Naive B cell (primary cell): ENCODE measurements at regions not wholly inside any gene's neighbourhood (a gene's known extent, or its start where the extent isn't known, plus 50 kb on each side); places are given as distances from the start of the nearest gene placed in this dataset.
"Not testable (repeated sequence)": the region's sequence is repeated elsewhere in the genome, so short reads cannot be mapped to it uniquely, and the experiment has no call there.

Source experiments
- ATAC-seq, 2 donors: fragments of 150-1000 bp; cut with Tn5 transposase; 2 replicates each; pipeline ENCODE4 v1.10.0; 2021; ENCODE audit warnings: low read depth in 2 of 2, mild to moderate bottlenecking in 2 of 2, moderate library complexity in 2 of 2
- DNase-seq: peaks from one replicate; pipeline ENCODE4 v3.0.0; 2022
- H3K27ac Mint-ChIP-seq, 6 donors: one replicate each; pipeline ENCODE4 v1.8.0; 2020 to 2022; ENCODE audit warnings: mild to moderate bottlenecking in 6 of 6, mixed read lengths in 6 of 6, moderate library complexity in 5 of 6, inconsistent platforms in 2 of 6
- H3K27me3 Mint-ChIP-seq, 3 donors: one replicate each; pipeline ENCODE4 v1.8.0; 2021 to 2022; ENCODE audit warnings: mixed read lengths in 3 of 3, mild to moderate bottlenecking in 1 of 3
- H3K36me3 Mint-ChIP-seq, 2 donors: one replicate each; pipeline ENCODE4 v1.8.0; 2020 to 2022; ENCODE audit warnings: mixed read lengths in 2 of 2, inconsistent platforms in 1 of 2, mild to moderate bottlenecking in 1 of 2
- H3K4me1 Mint-ChIP-seq, 3 donors: one replicate each; pipeline ENCODE4 v1.8.0; 2020 to 2022; ENCODE audit warnings: mixed read lengths in 3 of 3, inconsistent platforms in 1 of 3, mild to moderate bottlenecking in 1 of 3, moderate library complexity in 1 of 3
- H3K4me3 Mint-ChIP-seq, 8 donors: one replicate each; pipeline ENCODE4 v1.8.0; 2020 to 2022; ENCODE audit warnings: mild to moderate bottlenecking in 8 of 8, mixed read lengths in 8 of 8, moderate library complexity in 8 of 8, inconsistent platforms in 2 of 8
- H3K9me3 Mint-ChIP-seq, 7 donors: one replicate each; pipeline ENCODE4 v1.8.0; 2020 to 2022; ENCODE audit warnings: mixed read lengths in 7 of 7, mild to moderate bottlenecking in 5 of 7, inconsistent platforms in 2 of 7, moderate library complexity in 1 of 7

DNA sequence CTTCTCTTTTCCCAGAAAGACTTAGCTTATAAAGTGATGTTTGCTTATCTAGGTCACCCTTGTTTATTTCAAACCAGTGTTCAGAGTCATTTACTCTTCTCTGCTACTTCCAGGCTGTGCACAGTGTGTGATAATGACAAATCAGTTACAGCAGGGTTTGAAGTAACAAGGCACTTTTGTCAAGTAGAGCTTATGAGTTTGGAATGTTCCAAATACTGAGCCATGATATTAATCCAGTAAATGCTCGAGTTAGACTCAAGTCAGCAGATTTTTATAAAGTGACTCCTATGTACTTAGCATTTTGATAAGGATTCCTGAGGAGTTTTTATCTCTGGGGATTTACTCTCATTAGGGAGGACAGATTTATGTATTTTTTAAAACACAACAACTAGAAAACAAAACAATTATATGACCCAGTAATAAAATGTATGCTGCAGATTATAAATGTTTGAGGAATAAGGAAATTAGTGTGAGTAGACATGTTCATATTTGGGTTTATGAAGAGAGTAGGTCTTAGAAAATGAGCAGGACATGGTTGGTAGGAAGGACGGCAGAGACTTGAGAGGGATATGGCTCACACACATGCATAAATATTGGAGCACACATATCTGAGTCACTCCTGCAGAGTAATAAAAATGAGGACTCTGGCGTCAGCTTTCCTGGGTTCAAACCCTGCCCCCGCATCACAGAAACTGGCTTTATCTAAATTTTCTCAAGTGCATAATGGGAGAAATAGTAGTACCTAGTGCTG is 271.2 kb downstream of the FBXO8 start:
- no peak overlapping the region for H3K4me3 Mint-ChIP-seq

DNA sequence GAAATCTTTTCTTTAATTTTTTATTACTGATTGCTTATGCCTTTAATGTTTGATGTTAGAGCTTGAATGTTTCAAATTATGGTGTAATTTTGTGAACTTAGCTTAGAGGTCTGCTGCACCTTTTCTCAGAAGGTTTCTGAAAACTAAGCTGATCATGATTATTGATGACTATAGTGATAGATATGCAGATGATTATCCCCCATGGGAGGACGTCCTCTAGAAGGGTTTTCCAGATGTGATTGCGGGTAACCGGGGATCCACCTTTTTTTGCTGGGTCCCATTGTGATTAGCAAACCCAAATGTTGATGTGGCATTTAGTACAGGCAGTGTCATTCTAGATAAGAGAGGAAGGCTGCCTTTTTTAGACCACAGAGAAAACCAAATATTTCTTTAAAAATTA is 272.9 kb downstream of the FBXO8 start:
- Mint-ChIP-seq H3K36me3 (no peaks in the 10 kb centered on the region), H3K4me1 (no peaks in the 10 kb centered on the region), H3K27ac (no peak overlapping the region), H3K4me3 (no peak overlapping the region), H3K9me3 (no peaks in the 10 kb centered on the region), H3K27me3 (no peaks in the 10 kb centered on the region)
- DNase-seq (no peak), ATAC-seq (no peak)

More for the DNA sequence above, 271.2 kb downstream of the FBXO8 start:
- Mint-ChIP-seq H3K27ac (no peak overlapping the region), H3K27me3 (no peaks in the 10 kb centered on the region), H3K4me1 (no peaks in the 10 kb centered on the region), H3K9me3 (no peaks in the 10 kb centered on the region), H3K36me3 (no peaks in the 10 kb centered on the region)
- DNase-seq (no peak), ATAC-seq (no peak)

DNA sequence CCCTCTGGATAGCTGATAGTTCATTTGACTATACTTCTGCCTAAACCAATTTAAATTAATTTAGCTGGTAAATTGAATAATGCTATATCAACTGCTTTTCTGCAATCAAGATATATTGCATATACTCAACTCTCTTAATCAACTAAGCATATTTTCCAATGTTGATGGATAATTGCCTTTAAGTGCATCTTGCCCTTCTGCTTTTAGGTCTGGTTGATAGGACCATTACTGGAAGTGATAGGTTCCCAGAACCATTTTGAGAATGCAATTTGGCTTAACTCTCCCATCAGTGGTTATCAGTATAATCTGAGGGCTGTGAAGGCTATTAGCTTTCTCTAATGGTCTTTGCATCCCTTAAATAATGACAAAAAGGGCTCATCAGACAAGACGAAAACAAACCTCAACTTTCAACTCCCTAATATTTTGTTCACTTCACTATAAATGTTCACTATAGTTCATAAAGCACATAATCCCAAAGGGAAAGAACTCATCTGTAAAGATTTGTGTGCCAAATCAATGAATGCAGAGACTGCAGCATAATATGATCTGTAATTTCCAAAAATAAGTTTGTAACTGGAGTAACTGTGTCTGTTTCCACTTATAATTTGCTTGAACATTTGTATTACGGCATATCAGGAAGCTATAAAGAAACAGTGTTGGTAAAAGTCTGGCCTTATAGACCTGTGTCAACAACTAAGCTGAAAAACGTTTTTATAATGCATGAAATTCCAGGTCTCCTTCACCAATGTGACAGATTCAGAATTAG is 273.6 kb downstream of the FBXO8 start:
- no peaks in the 10 kb centered on the region for H3K27me3 Mint-ChIP-seq

DNA sequence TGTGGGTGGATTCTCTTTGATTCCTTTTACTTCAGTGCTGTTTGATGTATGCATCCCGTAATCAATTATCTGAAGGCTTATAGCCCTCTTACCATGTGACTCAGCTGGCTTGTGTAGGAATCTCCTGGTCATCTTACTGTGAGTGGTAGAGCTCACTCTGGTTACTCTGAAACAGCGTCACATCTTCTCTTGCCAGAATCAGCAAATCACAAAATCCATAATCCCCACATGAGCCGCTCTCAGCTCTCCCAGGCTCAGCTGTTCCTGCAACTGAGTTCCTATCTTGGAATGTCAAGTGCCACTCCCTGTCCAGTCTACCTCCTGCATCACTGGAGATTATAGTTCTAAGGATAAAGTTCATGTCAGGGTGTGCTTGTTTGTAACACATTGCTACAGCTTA is 278.0 kb downstream of the FBXO8 start:
- Mint-ChIP-seq H3K36me3 (no peaks in the 10 kb centered on the region), H3K9me3 (no peaks in the 10 kb centered on the region), H3K4me3 (peak overlapping the region in 1 of 8 donors; percentile 22), H3K27me3 (no peaks in the 10 kb centered on the region), H3K27ac (no peak overlapping the region), H3K4me1 (no peaks in the 10 kb centered on the region)
- no peak for DNase-seq
- ATAC-seq: no peak

More for the DNA sequence above, 273.6 kb downstream of the FBXO8 start:
- ATAC-seq (no peak), DNase-seq (no peak)
- no peaks in the 10 kb centered on the region for H3K4me1 Mint-ChIP-seq
- H3K27ac Mint-ChIP-seq: no peak overlapping the region
- H3K9me3 Mint-ChIP-seq: no peaks in the 10 kb centered on the region
- no peak overlapping the region for H3K4me3 Mint-ChIP-seq
- H3K36me3 Mint-ChIP-seq: no peaks in the 10 kb centered on the region

DNA sequence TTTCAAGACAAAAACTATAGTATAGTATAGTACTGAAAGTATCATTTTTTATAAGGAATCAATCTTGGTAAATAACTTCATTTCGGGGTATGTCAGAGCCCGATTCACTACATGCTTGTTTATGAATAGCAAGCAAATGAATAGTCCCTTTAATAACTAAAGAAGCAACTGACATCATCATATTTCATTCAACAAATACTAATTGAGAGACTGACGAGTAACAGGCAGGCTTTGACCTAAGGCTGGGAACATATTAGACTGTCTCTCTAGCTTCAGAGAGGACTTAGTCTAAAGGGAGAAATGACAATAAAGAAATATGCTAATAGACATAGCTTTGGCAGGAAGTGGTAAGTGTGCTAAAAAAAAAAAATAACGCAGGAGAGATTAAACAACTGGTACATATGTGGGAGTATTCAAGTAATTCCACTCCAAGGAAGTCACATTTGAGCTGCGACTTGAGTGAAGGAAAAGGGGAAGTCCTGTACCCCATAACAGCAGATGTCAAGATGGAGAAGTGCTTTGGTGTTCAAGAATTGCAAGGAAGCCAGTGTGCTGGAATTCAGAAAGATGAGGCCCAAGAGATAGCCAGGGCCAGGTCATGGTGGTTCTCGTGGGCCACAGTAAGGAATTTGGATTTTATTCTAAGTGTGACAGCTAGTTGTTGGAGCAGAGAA is 284.9 kb downstream of the FBXO8 start:
- ATAC-seq: no peak
- Mint-ChIP-seq H3K36me3 (no peaks in the 10 kb centered on the region), H3K27me3 (no peaks in the 10 kb centered on the region), H3K4me1 (no peaks in the 10 kb centered on the region), H3K27ac (no peak overlapping the region), H3K9me3 (peaks cover 0 to 4% (median 0%) of the 10 kb centered on the region in 7 donors), H3K4me3 (no peak overlapping the region)
- DNase-seq: no peak

DNA sequence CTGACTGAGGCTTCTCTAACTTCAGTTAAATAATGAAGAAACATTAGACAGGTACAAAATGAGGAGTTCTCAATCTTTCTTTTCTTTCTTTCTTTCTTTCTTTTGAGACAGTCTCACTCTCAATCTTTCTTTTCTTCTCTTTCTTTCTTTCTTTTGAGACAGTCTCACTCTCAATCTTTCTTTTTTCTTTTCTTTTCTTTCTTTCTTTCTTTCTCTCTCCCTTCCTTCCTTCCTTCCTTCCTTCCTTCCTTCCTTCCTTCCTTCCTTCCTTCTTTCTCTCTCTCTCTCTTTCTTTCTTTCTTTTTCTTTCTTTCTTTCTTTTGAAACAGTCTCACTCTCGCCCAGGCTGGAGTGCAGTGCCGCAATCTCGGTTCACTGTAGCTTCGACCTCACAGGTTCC is 287.7 kb downstream of the FBXO8 start:
- H3K4me1 Mint-ChIP-seq, DNase-seq, H3K9me3 Mint-ChIP-seq, H3K4me3 Mint-ChIP-seq, H3K27me3 Mint-ChIP-seq, H3K27ac Mint-ChIP-seq, H3K36me3 Mint-ChIP-seq, ATAC-seq: not testable (repeated sequence)

DNA sequence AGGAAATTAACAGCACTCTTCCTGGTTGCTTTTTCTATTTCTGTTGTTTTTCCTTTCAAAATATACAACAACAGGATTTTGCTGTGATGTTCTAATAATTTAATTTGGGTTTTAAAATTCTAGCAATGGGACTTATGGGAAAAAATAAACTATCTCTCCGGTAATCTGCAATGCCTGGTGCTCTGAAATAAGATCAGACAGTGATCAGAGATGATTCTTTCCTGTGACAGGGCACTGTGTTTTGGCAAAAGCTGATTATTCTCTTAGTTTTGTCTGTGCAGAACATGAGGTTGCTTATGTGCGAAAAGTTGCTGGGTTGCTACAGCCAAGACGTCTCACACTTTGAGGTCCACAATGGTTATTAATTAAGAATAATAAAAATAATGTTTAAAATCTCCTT is 291.7 kb downstream of the FBXO8 start:
- Mint-ChIP-seq H3K9me3 (peaks cover 0 to 4% (median 0%) of the 10 kb centered on the region in 7 donors), H3K36me3 (no peaks in the 10 kb centered on the region), H3K27ac (no peak overlapping the region), H3K4me1 (no peaks in the 10 kb centered on the region), H3K4me3 (no peak overlapping the region), H3K27me3 (no peaks in the 10 kb centered on the region)
- no peak for ATAC-seq
- DNase-seq: no peak

DNA sequence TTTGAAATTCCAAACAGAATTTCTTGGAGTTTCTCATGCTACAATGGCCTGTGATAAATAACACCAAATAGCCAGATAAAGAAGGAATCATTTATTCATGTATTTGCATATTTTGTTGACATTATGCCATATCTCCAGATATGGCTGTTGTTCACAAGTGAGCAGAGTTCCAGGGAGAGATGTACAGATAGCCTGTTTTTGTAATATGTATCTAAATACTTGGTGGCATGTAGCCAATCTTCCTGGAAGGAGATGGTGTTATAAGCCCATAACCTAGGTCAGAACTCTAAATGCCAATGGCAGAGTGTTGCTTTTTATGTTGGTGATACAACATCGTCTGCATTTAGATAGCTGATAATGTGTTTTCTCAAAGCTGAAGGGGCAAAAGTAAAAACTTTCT is 292.2 kb downstream of the FBXO8 start:
- H3K27me3 Mint-ChIP-seq: no peaks in the 10 kb centered on the region

DNA sequence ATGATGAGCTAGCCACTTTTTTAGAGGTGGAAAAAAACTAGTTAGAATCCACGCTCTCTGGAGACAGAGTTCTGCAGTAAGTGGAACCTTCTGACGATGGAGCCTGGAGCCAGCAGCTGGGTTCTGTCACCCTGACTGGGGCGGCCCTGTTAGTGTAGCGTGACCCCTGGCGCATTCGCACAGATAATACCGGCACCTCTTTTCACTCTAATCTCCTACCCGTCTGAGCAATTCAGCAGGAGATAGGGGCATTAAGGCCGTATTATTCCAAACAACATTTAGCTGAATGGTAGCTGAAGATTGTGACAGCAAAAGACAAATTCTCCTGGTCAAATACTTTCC is 292.6 kb downstream of the FBXO8 start:
- ATAC-seq (no peak), DNase-seq (no peak)
- Mint-ChIP-seq H3K27ac (no peak overlapping the region), H3K27me3 (no peaks in the 10 kb centered on the region), H3K9me3 (peaks cover 0 to 5% (median 0%) of the 10 kb centered on the region in 7 donors), H3K4me1 (no peaks in the 10 kb centered on the region), H3K36me3 (no peaks in the 10 kb centered on the region), H3K4me3 (no peak overlapping the region)

More for the DNA sequence above, 292.2 kb downstream of the FBXO8 start:
- Mint-ChIP-seq H3K4me3 (no peak overlapping the region), H3K27ac (no peak overlapping the region), H3K9me3 (peaks cover 0 to 7% (median 0%) of the 10 kb centered on the region in 7 donors), H3K4me1 (no peaks in the 10 kb centered on the region), H3K36me3 (no peaks in the 10 kb centered on the region)
- DNase-seq (no peak), ATAC-seq (no peak)

DNA sequence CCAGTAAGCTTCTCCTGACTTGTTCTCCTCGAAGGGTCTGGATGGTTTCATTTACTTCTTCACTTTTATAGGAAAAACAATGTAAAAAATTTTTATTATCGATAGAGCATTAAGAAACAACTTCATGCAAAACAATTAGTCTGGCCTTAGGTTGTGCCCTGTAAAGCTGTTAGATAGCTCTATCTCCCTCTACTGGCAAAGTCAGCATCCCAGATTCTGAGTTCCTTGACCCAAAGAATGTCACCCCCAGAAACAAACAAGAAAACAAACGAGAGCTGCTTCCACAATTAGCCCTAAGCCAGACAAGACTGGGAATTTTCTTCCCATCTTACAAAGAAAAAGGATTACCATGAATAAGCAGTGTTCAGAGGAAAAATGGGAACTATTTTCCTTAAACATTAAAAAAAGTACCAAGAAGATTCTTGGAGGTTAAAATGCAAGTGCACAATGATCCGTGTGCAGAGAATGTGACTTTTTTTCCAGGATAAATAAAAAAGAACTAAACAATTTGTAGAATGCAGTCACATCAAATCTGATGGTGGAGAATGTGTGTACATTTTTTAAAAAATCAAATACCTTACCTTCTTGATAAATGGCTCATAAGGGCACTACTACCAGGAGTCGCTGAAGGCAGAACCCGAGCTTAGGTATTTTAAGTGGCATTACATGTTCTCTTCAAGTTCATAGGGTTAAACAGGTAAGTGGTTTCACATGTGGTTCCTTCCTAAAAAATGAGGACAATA is 293.2 kb downstream of the FBXO8 start:
- H3K36me3 Mint-ChIP-seq: no peaks in the 10 kb centered on the region
- no peak for DNase-seq
- no peak overlapping the region for H3K27ac Mint-ChIP-seq
- H3K4me3 Mint-ChIP-seq: no peak overlapping the region
- peaks cover 0 to 4% (median 0%) of the 10 kb centered on the region in 7 donors for H3K9me3 Mint-ChIP-seq
- ATAC-seq: no peak
- H3K4me1 Mint-ChIP-seq: no peaks in the 10 kb centered on the region
- H3K27me3 Mint-ChIP-seq: no peaks in the 10 kb centered on the region

DNA sequence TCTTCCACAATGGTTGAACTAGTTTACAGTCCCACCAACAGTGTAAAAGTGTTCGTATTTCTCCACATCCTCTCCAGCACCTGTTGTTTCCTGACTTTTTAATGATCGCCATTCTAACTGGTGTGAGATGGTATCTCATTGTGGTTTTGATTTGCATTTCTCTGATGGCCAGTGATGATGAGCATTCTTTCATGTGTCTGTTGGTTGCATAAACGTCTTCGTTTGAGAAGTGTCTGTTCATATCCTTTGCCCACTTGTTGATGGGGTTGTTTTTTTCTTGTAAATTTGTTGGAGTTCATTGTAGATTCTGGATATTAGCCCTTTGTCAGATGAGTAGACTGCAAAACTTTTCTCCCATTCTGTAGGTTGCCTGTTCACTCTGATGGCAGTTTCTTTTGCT is 319.9 kb downstream of the FBXO8 start:
- H3K27me3 Mint-ChIP-seq, ATAC-seq, DNase-seq, H3K27ac Mint-ChIP-seq, H3K4me3 Mint-ChIP-seq, H3K36me3 Mint-ChIP-seq, H3K4me1 Mint-ChIP-seq: not testable (repeated sequence)
- H3K9me3 Mint-ChIP-seq: peaks cover 0 to 12% (median 4%) of the 10 kb centered on the region in 7 donors

DNA sequence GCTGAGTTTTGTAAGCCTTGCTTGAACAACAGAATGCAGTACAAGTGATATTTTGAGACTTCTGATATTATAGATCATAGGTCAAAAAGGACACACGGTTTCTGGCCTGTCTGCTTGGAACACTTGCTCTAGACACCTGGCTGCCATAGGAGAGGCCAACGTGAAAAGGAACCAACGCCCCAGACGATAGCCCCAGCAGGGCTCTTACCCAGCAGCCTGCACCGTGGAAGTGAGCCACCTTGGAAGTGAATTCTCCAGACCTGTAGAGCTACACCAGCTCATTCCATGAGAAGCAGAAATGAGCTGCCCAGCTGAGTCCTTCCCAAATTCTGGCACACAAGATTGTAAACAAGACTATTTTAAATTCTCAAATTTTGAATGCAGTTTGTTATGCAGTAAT is 323.1 kb downstream of the FBXO8 start:
- no peaks in the 10 kb centered on the region for H3K36me3 Mint-ChIP-seq
- no peak overlapping the region for H3K27ac Mint-ChIP-seq
- H3K9me3 Mint-ChIP-seq: peaks cover 0 to 4% (median 0%) of the 10 kb centered on the region in 7 donors
- no peaks in the 10 kb centered on the region for H3K4me1 Mint-ChIP-seq
- DNase-seq: no peak
- no peaks in the 10 kb centered on the region for H3K27me3 Mint-ChIP-seq
- ATAC-seq: no peak
- H3K4me3 Mint-ChIP-seq: no peak overlapping the region

DNA sequence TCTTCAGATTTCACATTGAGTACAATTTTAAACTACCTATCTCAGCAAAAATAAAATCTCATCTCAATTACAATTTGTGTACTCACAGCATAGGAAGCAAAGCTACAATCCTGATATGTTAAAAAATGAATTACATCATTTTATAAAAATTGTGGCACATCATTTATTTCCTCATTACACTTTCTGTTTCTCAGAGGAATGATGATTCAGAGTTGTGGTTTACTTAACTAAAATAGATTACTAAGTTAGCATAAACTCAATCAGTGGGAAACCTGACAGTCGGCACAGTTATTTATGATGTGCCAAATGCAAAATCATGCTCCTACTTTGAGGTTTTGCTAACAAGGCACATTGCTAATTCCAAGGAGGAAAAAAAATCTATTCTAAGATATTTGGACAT is 325.0 kb downstream of the FBXO8 start:
- ATAC-seq (no peak), DNase-seq (no peak)
- Mint-ChIP-seq H3K36me3 (no peaks in the 10 kb centered on the region), H3K4me1 (no peaks in the 10 kb centered on the region), H3K9me3 (peaks cover 0 to 2% (median 0%) of the 10 kb centered on the region in 7 donors), H3K27me3 (no peaks in the 10 kb centered on the region), H3K4me3 (no peak overlapping the region), H3K27ac (no peak overlapping the region)
